ENCODE measurements at regions not wholly inside any gene's neighbourhood (a gene's known extent, or its start where the extent isn't known, plus 50 kb on each side); places are given as distances from the start of the nearest gene placed in this dataset.

- TF ChIP-seq, protein P1, sequence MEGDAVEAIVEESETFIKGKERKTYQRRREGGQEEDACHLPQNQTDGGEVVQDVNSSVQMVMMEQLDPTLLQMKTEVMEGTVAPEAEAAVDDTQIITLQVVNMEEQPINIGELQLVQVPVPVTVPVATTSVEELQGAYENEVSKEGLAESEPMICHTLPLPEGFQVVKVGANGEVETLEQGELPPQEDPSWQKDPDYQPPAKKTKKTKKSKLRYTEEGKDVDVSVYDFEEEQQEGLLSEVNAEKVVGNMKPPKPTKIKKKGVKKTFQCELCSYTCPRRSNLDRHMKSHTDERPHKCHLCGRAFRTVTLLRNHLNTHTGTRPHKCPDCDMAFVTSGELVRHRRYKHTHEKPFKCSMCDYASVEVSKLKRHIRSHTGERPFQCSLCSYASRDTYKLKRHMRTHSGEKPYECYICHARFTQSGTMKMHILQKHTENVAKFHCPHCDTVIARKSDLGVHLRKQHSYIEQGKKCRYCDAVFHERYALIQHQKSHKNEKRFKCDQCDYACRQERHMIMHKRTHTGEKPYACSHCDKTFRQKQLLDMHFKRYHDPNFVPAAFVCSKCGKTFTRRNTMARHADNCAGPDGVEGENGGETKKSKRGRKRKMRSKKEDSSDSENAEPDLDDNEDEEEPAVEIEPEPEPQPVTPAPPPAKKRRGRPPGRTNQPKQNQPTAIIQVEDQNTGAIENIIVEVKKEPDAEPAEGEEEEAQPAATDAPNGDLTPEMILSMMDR (conservative IDR thresholded peaks at IDR 0.05; ENCODE audit: low read depth): no peak
- ChIA-PET POLR2A (ENCODE audit: low non-redundant PET) (no interaction called here), CTCF (no interaction called here)
- no peak overlapping the region for H3K27ac ChIP-seq
- no peak for DNase-seq (ENCODE audit: low spot score)
Measured at GRCh38 chr2:23206650-23207049, 178.3 kb upstream of the KLHL29 start.

GRCh38 chr2:23207871-23208270 is 177.1 kb upstream of the KLHL29 start:
- TF ChIP-seq, protein P1 (conservative IDR thresholded peaks at IDR 0.05; ENCODE audit: low read depth): no peak
- ChIA-PET CTCF (interaction anchor here (0.6 kb wide), 1 partner anchor 70 kb away, joined by 5 read pairs; no protein-coding TSS in a partner anchor), POLR2A (ENCODE audit: low non-redundant PET) (no interaction called here)
- H3K27ac ChIP-seq: no peak overlapping the region
- DNase-seq (ENCODE audit: low spot score): no peak

DNA sequence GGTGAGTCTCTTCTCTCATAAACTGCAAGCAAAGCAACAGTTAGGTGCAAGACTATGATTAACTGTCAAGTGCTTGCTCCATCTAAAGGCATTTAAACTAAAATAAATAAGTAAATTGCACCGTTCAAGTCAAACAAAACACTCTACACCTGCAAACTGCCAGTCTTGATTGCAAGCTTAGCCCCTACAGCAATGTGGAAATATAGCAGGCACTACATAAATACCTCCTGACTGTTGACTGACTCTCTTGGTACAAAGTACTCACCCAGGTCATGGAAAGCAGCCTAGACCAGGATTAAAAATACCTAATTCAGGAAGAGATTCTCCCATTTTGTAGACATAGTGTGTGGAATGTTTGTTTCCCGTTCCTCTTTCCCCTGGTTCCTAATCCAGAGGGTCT is 176.6 kb upstream of the KLHL29 start:
- CTCF ChIA-PET: interaction anchor here (0.6 kb wide), 2 partner anchors 63 to 70 kb away, joined by 3 to 5 read pairs; no protein-coding TSS in a partner anchor
- TF ChIP-seq, protein P1 (conservative IDR thresholded peaks at IDR 0.05; ENCODE audit: low read depth): no peak
- POLR2A ChIA-PET (ENCODE audit: low non-redundant PET): no interaction called here
- no peak overlapping the region for H3K27ac ChIP-seq
- DNase-seq (ENCODE audit: low spot score): no peak

- TF ChIP-seq, protein P1 (conservative IDR thresholded peaks at IDR 0.05; ENCODE audit: low read depth): no peak
- H3K27ac ChIP-seq: no peak overlapping the region
- DNase-seq (ENCODE audit: low spot score): no peak
- CTCF ChIA-PET: interaction anchor here (0.6 kb wide), 1 partner anchor 62 kb away, joined by 3 read pairs; no protein-coding TSS in a partner anchor
- POLR2A ChIA-PET (ENCODE audit: low non-redundant PET): no interaction called here
Measured at GRCh38 chr2:23209059-23209458, 175.9 kb upstream of the KLHL29 start.

- TF ChIP-seq, protein P1 (conservative IDR thresholded peaks at IDR 0.05; ENCODE audit: low read depth): no peak
- no peak for DNase-seq (ENCODE audit: low spot score)
- ChIA-PET CTCF (interaction anchor here (0.5 kb wide), 1 partner anchor 453 kb away, joined by 3 read pairs; no protein-coding TSS in a partner anchor), POLR2A (ENCODE audit: low non-redundant PET) (no interaction called here)
- H3K27ac ChIP-seq: no peak overlapping the region
Measured at GRCh38 chr2:23211987-23212583, 172.9 kb upstream of the KLHL29 start.

DNA sequence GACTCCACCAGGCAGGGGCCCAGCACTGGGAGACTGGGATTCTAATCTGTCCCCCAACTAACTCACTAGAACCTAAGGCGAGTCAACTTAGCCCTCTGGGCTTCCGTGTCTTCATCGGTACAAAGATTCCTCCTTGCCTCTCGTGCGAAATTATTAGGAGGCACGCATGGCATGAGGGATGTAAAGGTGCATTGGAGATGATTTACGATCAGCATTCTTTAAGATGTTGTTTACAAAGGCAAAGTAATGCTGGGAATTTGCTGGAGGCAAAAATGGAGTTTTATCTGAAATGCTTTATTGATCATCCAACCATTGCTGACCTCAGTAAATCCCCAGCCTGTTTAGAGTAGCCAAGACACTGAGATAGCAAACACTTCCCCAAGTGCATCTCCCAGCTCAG is 171.8 kb upstream of the KLHL29 start:
- POLR2A ChIA-PET (ENCODE audit: low non-redundant PET): no interaction called here
- CTCF ChIA-PET: no interaction called here

More for the DNA sequence above, 171.8 kb upstream of the KLHL29 start:
- TF ChIP-seq, protein P1 (conservative IDR thresholded peaks at IDR 0.05; ENCODE audit: low read depth): no peak
- no peak overlapping the region for H3K27ac ChIP-seq
- no peak for DNase-seq (ENCODE audit: low spot score)
